Osteocyte (in vitro differentiated cells): ENCODE measurements at regions not wholly inside any gene's neighbourhood (a gene's known extent, or its start where the extent isn't known, plus 50 kb on each side); places are given as distances from the start of the nearest gene placed in this dataset.

Experiments
- DNase-seq: peaks from one replicate; pipeline ENCODE4 v3.0.0; 2021; ENCODE audit warnings: mixed read lengths; ENCODE audit not compliant: unreplicated experiment; ENCODE audit errors: extremely low spot score
- H3K27ac Mint-ChIP-seq: one replicate; pipeline ENCODE4 v1.8.0; 2021; ENCODE audit warnings: mild to moderate bottlenecking, mixed read lengths; ENCODE audit not compliant: unreplicated experiment
- H3K27me3 Mint-ChIP-seq: one replicate; pipeline ENCODE4 v1.8.0; 2021; ENCODE audit warnings: mixed read lengths; ENCODE audit not compliant: unreplicated experiment
- H3K36me3 Mint-ChIP-seq: one replicate; pipeline ENCODE4 v1.8.0; 2021; ENCODE audit warnings: mixed read lengths; ENCODE audit not compliant: unreplicated experiment
- H3K4me1 Mint-ChIP-seq: one replicate; pipeline ENCODE4 v1.8.0; 2021; ENCODE audit warnings: mixed read lengths; ENCODE audit not compliant: unreplicated experiment
- H3K4me3 Mint-ChIP-seq: one replicate; pipeline ENCODE4 v1.8.0; 2021; ENCODE audit warnings: mild to moderate bottlenecking, moderate library complexity, mixed read lengths; ENCODE audit not compliant: unreplicated experiment
- H3K9me3 Mint-ChIP-seq: one replicate; pipeline ENCODE4 v1.8.0; 2021; ENCODE audit warnings: mixed read lengths; ENCODE audit not compliant: unreplicated experiment
- TF ChIP-seq, protein P1 (sequence below): fragments of 200-600 bp; sonication (generic); IDR thresholded peaks from 2 replicates; pipeline ENCODE4 v1.5.0; 2021; ENCODE audit warnings: antibody characterized with exemption, mild to moderate bottlenecking, moderate library complexity

- TF ChIP-seq, protein P1, sequence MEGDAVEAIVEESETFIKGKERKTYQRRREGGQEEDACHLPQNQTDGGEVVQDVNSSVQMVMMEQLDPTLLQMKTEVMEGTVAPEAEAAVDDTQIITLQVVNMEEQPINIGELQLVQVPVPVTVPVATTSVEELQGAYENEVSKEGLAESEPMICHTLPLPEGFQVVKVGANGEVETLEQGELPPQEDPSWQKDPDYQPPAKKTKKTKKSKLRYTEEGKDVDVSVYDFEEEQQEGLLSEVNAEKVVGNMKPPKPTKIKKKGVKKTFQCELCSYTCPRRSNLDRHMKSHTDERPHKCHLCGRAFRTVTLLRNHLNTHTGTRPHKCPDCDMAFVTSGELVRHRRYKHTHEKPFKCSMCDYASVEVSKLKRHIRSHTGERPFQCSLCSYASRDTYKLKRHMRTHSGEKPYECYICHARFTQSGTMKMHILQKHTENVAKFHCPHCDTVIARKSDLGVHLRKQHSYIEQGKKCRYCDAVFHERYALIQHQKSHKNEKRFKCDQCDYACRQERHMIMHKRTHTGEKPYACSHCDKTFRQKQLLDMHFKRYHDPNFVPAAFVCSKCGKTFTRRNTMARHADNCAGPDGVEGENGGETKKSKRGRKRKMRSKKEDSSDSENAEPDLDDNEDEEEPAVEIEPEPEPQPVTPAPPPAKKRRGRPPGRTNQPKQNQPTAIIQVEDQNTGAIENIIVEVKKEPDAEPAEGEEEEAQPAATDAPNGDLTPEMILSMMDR, result no peak
- H3K4me3 Mint-ChIP-seq, result no peak overlapping the region
- no peak overlapping the region for H3K27ac Mint-ChIP-seq
- peak; percentile 60 for DNase-seq
- H3K9me3 Mint-ChIP-seq, result no peaks in the 10 kb centered on the region
- peaks cover 20% of the 10 kb centered on the region for H3K27me3 Mint-ChIP-seq
- H3K4me1 Mint-ChIP-seq, result peaks cover 11% of the 10 kb centered on the region
- H3K36me3 Mint-ChIP-seq, result no peaks in the 10 kb centered on the region
Measured at GRCh38 chr12:30824311-30824710, 69.6 kb upstream of the CAPRIN2 start.

GRCh38 chr12:30823764-30824163, 69.0 kb upstream of the CAPRIN2 start:
- H3K36me3 Mint-ChIP-seq, result no peaks in the 10 kb centered on the region
- DNase-seq, result peak; percentile 49
- no peak overlapping the region for H3K27ac Mint-ChIP-seq
- TF ChIP-seq, protein P1, result no peak
- H3K4me1 Mint-ChIP-seq, result peaks cover 11% of the 10 kb centered on the region
- no peak overlapping the region for H3K4me3 Mint-ChIP-seq
- peaks cover 22% of the 10 kb centered on the region for H3K27me3 Mint-ChIP-seq
- no peaks in the 10 kb centered on the region for H3K9me3 Mint-ChIP-seq

GRCh38 chr12:30823156-30823699, 68.5 kb upstream of the CAPRIN2 start:
- DNase-seq, result peak; percentile 78
- Mint-ChIP-seq H3K4me3 (no peak overlapping the region), H3K36me3 (no peaks in the 10 kb centered on the region), H3K9me3 (no peaks in the 10 kb centered on the region), H3K4me1 (peaks cover 11% of the 10 kb centered on the region), H3K27me3 (peaks cover 25% of the 10 kb centered on the region), H3K27ac (no peak overlapping the region)
- TF ChIP-seq, protein P1, result no peak

DNA sequence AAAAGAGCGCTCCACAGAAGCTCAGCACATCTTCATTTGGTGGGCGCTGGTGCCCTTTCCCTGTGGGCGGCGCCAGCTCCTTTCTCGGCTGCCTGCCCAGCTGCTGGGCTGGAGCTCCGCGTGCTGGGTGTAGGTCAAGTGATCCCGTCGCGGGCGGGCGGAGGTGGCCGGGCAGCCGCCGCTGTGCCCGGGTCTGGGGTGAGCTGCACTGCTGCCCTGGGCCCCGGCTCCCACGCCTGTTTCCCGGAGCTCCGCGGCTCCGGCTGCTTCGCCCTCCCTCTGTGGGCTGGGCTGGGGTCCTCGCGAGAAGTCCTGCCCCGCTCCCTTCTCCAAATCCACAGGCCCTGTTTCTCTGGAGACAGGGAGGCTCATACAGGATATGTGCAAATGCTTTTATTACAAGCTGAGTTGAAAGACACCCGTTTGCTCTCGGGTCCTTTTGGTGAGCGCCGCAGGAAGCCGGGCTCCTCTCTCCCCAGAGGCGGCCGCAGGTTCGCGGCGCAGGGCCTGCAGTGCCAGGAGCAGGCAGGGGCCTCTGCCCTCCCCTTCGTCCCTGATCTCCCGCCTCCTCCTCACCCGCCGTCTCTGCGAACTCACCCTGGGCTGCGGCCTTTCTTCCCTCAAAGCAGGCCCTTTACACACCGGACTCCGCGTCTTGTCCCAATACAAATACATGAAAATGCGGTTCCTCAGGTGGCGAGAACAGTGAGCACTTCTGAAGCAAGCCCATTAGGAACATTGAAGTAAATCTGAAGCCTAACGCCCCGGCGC, 67.8 kb upstream of the CAPRIN2 start:
- Mint-ChIP-seq H3K27me3 (peaks cover 28% of the 10 kb centered on the region), H3K27ac (peak overlapping the region; percentile 58), H3K4me1 (peaks cover 11% of the 10 kb centered on the region), H3K4me3 (peak overlapping the region; percentile 81), H3K9me3 (no peaks in the 10 kb centered on the region), H3K36me3 (no peaks in the 10 kb centered on the region)
- TF ChIP-seq, protein P1, result peak; percentile 25
- peak; percentile 87 for DNase-seq

DNA sequence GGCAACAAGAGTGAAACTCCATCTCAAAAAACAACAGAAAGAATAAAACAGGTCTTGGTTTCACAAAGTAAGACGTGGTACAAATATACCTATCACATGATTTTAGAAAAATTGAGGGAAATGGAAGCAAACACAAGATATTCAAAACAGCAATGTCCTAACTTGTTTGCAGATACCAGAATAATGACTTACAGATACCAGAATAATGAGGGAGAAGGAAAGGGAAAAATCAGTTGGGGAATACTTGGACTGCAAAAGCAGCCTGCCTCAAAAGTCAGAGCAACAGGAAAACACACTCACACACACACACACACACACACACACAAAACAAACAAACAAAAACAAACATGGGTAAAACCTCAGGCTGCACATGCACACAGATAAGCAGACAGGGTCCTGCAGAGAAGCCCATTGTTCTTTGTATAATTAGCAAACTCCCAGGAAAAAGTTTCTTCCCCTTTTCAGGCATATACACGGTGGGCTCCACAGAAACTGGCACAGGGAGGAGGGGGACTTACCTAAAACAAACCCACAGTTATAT, 65.7 kb upstream of the CAPRIN2 start:
- peaks cover 11% of the 10 kb centered on the region for H3K4me1 Mint-ChIP-seq
- no peak overlapping the region for H3K27ac Mint-ChIP-seq
- TF ChIP-seq, protein P1, result no peak
- no peaks in the 10 kb centered on the region for H3K36me3 Mint-ChIP-seq
- peaks cover 20% of the 10 kb centered on the region for H3K27me3 Mint-ChIP-seq
- no peak overlapping the region for H3K4me3 Mint-ChIP-seq
- no peaks in the 10 kb centered on the region for H3K9me3 Mint-ChIP-seq
- DNase-seq, result no peak
